Endothelial cell of hepatic sinusoid (primary cell): ENCODE measurements at regions not wholly inside any gene's neighbourhood (a gene's known extent, or its start where the extent isn't known, plus 50 kb on each side); places are given as distances from the start of the nearest gene placed in this dataset.
"Not testable (repeated sequence)": the region's sequence is repeated elsewhere in the genome, so short reads cannot be mapped to it uniquely, and the experiment has no call there.

Source experiments
- in situ Hi-C: cut with HindIII; loops from 2 replicates; pipeline ENCODE4 v1.10.0; 2017; ENCODE audit warnings: low sequenced_read_pairs

DNA sequence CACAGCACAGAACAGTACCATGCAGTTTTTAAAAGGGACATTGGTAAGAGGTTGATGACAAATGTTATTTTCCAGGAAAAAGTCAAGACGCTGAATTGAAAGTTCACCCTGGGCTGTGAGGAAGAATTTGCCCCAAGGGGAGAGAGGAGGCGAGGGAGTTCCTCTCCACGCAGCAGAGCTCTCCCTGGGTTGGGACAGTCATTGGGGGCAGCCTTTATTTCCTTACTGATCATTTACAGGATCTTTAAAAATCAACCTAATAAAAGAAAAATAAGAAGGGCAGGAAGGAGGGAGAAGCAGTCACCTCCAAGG, 49.9 kb upstream of the WNT7B start:
- in situ Hi-C loops, result loop anchor here (10.0 kb wide), 1 partner anchor 308 kb away; the partner anchor contains the start of gene TRMU

DNA sequence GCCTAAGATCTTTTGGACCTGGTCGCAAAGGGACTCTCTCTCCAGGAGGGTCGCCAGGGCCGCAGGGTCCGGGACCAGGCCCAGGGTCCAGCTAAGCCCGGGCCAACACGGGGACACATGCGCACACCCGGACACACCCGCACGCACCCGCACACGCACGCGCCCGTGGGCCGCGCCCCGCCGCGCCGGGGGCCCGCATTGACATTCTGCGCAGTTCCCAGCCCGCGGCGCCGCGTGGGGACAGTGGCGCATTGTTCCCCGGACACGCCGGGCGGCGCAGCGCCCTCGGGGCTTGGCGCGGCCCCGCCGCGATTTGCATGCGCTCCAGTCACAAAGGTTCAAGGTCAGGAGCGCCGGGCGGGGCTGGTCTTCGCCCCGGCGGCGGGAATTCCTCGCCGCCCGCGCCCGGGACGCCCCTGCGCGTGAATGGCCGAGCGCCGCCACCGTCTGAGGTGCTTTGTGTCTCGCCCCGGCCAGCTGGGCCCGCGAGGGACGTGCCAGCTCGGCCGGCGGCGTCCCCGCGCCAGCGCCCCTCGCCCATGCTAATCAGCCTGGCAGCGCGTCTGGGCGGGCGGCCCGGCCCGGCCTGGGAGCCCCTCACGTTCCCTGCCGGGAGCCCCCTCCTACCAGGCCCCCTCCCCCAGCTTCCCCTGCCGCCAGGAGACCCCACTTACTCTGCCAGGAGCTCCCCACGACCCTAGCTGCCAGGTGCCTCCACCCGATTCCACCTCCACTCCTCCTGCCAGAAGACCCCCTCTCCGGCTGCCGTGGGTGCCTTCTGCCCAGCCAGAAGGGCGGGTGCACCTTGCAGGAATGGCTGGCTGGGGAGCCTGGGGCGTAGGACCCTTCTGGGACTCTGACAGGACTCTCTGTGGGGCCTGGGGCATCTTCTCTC, 50.5 kb upstream of the WNT7B start:
- in situ Hi-C loops, result loop anchor here (10.0 kb wide), 1 partner anchor 307 kb away; the partner anchor contains the start of gene TRMU

DNA sequence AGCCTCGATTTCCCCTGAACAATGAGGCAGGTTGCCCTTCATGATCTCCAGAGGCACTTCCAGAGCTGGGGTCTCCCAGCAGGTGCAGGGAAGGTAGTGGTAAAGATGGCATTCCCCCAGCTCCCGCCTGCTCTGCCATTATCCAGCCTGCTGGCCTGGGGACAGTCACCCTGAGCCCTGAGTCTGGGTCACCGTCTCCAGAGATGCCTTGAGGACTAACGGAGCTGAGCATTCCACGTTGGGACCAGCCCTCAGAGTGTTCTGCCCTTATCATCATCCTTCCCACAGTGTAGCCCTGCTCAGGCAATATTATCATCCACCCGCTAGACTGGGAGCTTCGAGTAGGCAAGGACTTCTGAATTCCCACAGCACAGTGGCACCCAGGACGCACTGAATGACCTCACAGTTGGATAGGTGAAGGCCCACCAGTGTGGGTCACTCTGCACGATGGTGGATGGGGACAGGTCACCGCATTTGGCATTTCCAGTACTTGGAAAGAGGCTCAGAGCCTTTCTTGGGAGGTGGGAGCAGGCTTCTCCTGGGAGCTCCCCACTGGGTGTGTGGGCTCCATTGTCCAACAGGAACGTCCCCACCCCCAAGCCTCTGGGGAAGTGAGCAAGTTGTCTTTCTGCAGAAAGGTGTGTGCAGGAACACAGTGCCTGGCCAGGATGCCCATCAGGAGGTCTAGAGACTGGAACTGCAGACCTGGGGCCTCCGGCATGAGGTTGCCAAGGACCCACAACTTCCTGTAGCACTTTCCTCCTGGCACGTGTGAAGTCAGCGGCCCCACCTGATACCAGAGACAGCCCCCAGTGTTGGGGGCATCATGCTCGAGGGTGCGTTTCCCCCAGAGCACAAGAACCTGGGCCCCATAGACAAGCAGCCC, 51.4 kb upstream of the WNT7B start:
- in situ Hi-C loops, result loop anchor here (10.0 kb wide), 1 partner anchor 306 kb away; the partner anchor contains the start of gene TRMU

DNA sequence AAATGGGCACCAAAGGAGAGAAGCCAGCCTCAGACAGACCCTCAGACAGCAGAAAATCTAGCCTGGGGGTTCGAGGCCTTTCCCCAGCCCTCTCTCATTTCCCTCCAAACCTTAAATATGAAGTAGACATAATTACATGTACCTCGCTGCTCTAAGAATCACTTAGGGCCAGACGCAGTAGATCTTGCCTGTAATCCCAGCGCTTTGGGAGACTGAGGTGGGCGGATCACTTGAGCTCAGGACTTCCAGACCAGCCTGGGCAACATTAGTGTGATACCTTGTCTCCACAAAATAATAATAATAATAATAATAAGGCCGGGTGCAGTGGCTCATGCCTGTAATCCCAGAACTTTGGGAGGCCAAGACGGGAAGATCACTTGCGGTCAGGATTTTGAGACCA, 52.1 kb upstream of the WNT7B start:
- in situ Hi-C loops, result loop anchor here (10.0 kb wide), 1 partner anchor 306 kb away; the partner anchor contains the start of gene TRMU

DNA sequence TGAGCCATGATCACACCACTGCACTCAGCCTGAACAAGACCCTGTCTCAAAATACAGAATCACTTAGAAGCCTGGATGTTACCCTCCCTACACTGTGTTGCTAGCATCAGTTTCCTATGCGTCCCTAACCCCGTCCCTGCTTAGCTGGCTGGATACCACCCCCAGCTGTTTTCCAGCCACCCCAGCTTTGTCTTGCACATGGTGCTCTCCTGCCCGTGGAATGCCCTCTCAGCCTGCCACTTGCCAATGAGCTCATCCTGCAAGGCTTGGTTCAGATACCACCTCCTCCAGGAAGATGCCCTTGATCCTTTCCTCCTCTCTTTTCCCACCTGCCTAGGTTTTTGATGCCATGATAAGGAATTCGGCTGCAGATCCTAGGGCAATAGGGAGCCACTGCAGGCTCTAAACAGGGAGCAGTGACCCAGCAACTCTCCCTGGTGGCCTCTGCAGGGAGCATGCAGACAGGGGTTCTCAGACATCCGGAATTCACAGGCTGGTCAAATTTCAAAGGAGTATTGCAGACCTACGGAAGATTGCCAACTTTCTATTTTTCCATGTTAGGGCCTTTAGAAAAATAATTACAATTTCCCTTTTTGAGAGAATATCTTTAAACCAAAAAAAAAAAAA, 52.7 kb upstream of the WNT7B start:
- in situ Hi-C loops, result loop anchor here (10.0 kb wide), 1 partner anchor 305 kb away; the partner anchor contains the start of gene TRMU

DNA sequence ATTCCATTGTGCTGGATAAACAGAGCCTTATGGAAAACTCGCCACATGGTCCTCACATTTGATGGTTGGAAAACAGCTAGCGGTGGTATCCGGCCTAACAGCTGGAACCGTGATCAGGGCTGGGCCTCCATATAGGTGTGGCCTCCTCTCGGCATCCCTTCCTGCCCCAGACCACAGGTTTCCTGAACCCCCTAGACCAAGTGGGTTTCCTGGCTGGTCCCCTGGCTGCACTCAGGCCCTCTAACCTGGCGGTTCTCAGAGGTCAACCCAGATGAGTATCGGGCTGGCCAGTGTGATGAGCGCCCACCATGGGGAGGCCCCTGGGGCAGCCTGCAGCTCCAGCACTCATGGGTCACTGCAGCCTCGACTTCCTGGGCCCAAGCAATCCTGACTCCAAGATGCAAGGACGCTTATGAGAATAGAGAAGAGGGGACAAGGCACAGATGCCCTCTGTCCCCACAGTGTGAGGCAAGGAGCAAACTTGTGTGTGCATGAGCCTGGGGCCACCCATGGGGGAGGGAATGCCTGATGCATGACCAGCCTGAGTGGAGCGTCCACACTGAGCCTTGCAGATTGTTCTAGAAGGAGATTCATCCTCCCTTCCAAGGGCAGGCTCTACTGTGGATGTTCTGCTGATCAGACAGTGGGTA, 53.4 kb upstream of the WNT7B start:
- in situ Hi-C loops, result no loop called here

DNA sequence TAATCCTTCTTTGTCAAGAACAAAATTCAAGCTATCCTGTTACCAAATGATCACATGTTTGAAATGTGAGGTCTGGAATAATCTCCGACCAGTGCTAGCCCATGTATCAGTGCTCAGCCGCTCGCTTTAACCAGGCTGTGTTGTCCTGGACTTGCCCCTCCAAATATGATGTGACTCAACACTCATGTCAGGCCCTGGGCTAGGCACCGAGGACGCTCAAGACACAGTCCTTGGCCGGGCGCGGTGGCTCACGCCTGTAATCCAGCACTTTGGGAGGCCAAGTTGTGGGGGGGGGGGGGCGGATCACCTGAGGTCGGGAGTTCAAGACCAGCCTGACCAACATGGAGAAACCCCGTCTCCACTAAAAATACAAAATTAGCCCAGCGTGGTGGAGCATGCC, 54.1 kb upstream of the WNT7B start:
- in situ Hi-C loops, result no loop called here

DNA sequence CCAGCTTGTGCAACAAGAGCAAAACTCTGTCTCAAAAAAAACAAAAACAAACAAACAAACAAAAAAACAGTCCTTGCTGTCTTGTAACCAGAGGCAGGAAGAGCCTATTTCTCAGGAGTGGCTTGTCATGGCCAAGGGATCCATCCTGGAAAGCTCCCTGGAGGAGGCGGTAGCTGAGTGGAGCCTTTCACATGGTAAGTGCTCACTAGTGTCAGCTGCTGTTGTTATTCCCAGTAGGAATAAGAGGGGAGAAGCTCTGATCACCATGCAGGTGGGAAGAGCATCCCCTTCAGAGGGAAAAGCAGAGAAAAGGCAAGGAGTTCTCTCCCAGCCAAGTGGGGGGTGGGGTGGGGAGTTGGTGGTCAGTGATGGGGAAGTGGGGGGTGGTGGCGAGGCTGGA, 54.6 kb upstream of the WNT7B start:
- in situ Hi-C loops, result no loop called here

DNA sequence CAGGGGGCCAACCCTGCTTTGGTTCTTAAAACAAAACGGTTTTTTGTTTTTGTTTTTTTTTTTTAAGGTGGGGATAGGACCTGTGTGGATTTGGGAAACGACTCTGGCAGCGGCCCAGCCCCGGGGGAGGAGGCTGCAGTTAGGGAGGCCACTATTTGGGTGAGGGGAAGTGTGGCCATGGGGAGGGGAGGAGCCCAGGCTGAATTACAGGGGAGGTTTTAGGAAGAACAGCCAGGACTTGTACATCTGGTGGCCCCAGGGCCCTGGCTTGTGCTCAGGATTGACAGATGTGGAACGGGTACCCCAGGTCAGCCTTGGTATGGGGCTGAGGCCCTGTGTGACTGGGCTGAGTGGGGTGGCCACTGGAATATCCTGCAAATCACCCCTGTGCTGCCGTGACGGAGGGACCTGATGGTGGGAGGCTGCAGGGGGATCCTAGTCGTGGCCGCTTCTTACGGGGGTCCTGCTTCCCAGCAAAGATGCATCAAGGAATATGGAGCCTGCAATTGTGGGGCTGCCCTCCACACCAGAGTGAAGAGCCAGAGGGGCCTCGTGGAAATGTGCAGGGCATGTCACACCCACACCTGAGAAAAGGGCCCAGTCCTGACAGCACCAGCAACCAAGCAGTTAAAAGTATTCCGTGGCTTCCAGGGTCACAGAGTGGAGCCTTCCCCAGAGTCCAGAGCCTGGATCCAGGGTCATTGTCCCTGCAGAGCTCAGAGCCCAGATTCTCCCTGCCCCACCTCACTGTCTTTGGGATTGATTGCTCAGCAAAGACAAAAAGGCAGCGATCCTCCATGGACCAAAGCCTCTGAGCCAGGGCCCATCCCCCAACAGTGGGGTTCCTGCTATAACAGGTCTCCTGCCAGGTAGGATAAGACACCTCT, 55.2 kb upstream of the WNT7B start:
- in situ Hi-C loops, result no loop called here

DNA sequence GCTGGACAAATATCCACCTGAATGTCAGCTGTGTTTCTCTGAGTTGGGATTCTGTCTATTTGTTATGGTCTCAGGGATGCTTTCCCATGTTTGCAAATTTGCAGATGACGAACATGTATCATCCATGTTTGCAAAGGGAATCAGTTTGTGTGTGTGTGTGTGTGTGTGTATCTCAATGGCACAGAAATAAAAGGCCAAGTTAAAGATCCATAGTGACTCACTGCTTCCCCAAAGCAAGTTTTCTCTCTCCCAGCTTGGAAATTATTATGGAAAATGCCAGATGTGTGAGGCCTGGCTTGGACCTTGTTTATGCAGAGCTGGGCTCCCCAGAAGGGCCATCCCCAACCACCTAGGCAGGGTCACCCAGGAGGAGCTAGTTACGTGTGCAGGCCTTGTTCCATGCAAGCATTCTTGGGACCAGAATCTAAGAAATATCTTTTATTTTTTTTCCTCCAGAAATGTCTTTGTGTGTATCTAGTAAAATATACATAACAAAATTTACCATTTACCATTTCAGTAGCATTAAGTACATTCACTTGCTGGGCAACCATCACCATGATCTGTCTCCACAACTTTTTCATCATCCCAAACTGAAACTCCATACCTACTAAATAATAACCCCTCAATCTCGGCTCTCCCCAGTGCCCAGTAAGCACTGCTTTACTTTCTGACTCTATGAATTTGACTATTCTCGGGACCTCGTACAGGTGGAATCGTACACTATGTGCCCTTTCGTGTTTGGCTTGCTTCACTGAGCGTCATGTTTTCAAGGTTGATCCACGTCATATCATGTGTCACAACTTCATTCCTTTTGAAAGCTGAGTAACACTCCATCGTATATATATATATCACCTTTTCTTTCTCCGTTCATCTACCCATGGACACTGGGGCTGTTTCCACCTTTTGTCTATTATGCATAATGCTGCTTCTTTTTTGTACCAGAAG, 56.6 kb upstream of the WNT7B start:
- in situ Hi-C loops, result no loop called here

DNA sequence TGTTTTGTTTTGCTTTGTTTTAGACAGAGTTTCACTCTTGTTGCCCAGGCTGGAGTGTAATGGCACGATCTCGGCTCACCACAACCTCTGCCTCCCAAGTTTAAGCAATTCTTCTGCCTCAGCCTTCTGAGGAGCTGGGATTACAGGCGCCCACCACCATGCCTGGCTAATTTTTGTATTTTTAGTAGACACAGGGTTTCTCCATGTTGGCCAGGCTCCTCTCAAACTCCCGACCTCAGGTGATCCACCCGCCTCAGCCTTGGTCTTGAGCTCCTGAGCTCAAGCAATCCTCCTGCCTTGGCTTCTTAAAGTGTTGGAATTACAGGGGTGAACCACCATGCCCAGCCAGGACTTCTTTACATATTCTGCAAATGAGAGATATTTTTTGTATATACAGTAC, 57.5 kb upstream of the WNT7B start:
- in situ Hi-C loops, result not testable (repeated sequence)

DNA sequence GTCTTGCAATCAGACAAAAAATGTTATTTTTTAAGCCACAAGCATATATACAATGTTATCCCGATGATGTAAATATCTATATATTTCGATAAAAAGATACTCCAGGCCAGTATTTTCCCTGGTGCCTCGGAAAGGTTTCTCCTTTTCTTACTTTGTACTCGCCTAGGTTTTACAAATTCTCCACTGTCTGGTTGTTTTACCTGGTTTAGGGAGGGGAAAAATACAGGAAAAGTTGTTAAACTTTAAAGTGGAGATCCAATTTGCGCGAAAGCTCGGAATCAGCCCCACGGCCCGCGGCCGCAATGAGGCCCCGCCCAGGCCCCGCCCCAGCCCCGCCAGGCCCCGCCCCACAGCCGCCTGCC, 58.4 kb upstream of the WNT7B start:
- in situ Hi-C loops, result no loop called here

DNA sequence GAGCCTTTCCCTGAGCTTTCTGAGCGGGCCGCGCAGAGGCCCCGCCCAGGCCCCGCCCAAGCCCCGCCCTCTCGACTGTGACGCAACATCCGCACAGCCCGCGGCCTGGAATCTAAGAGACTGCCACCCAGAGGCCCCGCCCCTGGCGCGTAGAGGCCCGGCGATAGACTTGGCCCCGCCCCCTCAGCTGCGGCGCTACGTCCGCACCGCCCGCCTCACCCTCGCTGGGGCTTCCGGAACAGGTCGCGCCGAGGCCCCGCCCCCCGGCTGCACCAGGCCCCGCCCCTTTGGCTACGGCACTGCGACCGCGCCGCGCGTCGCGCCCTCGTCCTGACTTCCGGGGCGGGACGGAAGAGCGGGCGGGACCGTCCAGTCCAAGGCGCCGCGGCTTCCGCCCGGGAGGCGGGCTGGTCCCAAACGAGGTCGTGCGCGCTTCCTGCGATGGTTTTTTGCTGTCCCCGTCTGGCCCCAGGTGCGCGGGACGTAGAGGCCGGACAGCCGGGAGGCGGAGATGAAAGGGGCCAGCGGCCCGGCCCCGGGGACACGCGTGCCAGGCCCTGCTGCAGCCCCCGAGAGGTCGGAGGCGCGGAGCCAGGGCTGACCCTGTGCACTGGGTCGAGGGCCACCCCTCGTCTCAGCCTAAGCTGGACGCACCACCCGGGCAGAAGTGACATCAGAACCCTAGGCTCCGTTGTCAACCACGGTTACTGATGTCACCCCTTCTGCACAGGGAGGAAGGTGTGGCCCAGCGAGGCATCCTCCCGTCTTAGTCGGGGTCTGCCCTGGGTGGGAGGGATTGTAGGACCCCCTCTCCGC, 59.0 kb upstream of the WNT7B start:
- in situ Hi-C loops, result no loop called here

DNA sequence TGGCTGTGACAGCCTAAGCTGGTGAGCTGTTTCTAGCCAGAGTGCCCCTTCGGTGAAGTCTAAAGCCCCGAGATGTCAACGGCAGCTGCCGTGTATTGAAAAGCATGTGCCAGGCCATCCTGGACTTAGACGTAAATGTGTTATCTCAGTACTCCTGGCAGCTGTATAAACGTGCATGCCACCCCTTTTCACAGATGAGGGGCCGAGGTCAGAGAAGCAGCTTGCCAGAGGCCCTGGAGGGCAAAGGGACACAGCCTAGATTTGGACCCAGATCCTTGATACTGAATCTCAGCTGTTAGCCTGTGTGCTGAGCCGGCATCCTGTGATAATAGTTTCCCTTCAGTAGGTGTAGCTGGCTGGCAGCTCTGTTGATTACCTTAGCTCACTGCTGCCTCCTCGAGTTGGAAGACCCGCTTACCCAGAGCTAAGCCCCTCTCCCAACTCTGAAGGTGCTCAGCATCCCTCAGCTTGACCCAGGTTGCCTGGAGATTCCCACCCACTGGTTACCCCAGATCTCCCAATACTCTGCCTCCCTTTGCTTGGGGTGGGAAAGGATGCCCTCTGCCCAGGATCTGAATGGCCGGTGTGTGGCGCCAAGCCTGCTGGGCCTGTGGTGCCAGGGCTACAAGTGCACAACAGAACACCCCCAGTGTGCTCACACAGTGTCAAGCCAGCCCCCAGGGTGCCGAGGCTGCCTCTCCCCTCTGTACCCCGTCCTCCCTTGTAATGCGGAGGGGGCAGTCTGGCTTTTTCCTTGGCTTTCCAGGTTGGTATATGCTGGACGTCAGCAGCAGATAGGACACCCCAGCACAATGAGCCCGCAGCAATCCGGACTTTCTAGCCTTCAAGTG, 59.8 kb upstream of the WNT7B start:
- in situ Hi-C loops, result no loop called here

DNA sequence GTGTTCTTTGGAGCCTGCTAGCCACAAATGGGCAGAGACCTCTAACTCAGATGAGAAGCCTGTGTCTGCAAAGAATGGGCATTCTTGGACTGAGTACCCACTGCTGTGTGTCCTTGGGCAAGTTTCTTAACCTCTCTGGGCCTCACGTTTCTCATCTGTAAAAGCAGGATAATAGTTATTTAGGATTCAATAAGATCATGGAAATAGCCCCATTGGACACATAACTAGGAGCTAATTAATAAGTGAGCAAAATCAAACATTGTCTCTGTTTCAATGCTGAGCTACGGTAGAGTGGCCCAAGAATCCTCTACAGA, 61.2 kb upstream of the WNT7B start:
- in situ Hi-C loops, result no loop called here

DNA sequence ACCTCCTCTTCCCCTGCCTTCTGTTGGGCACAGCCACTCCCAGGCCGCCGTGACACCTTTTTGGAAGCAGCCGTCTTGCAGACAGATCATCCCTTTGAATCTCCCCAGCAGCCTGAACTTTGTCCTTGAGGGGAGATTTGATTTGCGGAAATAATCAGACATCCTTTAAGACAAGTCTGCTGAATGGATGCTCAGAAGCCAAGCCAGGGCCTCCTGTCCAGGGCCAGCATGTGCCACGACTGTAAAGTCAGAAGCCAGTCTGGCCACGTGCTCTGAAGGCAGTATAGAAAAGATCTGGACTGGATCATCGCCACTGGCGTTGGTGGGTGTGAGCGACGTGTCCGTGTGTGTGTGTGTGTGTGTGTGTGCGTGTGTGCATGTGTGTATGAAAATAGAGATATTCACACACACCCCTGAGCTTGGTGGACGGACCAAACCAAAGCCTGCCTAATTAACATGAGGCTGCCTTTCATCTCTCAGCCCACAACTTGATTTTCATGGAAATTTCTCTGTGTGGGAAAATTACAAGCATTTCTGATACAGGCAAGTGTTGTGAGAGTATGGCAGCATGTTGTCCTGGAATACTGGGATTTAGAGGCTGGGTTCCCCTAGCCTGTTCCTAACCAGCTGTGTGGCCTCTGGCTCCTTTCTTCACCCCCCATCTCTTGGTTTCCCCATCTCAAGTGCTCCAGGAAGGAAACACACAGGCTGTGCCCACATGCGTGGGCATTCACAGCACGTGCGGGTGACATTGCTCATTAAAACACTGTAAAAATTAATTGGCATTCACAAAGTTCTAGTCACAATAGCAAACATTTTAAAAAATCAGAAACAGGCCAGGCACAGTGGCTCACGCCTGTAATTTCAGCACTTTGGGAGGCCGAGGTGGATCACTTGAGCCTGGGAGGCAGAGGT, 61.8 kb upstream of the WNT7B start:
- in situ Hi-C loops, result no loop called here
